Smooth muscle cell (in vitro differentiated cells): ENCODE measurements at regions not wholly inside any gene's neighbourhood (a gene's known extent, or its start where the extent isn't known, plus 50 kb on each side); places are given as distances from the start of the nearest gene placed in this dataset.

Source experiments
- DNase-seq: peaks from one replicate; lab custom pipeline; 2025; ENCODE audit not compliant: unreplicated experiment; lab: John Stamatoyannopoulos, UW
- H2AFZ ChIP-seq: fragments of 200-600 bp; sonication (generic); 2 replicates; pipeline ENCODE4 v1.6.0; 2016; ENCODE audit warnings: antibody characterized with exemption, low read depth, mild to moderate bottlenecking
- H3F3A ChIP-seq: fragments of 200-600 bp; sonication (generic); 2 replicates; pipeline ENCODE4 v1.6.0; 2017; ENCODE audit warnings: antibody characterized with exemption, low read depth
- H3K27ac ChIP-seq: fragments of 200-600 bp; sonication (generic); 2 replicates; pipeline ENCODE4 v1.5.1; 2016; ENCODE audit warnings: low read depth, mild to moderate bottlenecking
- H3K27me3 ChIP-seq: fragments of 200-600 bp; sonication (generic); 2 replicates; pipeline ENCODE4 v1.6.1; 2016; ENCODE audit warnings: low read depth, mild to moderate bottlenecking
- H3K36me3 ChIP-seq: fragments of 200-600 bp; sonication (generic); 2 replicates; pipeline ENCODE4 v1.5.1; 2016; ENCODE audit warnings: low read depth
- H3K4me1 ChIP-seq: fragments of 200-600 bp; sonication (generic); 2 replicates; pipeline ENCODE4 v1.5.1; 2016; ENCODE audit warnings: low read depth
- H3K4me2 ChIP-seq: fragments of 200-600 bp; sonication (generic); 2 replicates; pipeline ENCODE4 v1.6.0; 2016; ENCODE audit warnings: mild to moderate bottlenecking
- H3K4me3 ChIP-seq: fragments of 200-600 bp; sonication (generic); 2 replicates; pipeline ENCODE4 v1.5.1; 2016; ENCODE audit warnings: mild to moderate bottlenecking
- H3K79me2 ChIP-seq: fragments of 200-600 bp; sonication (generic); 2 replicates; pipeline ENCODE4 v1.6.0; 2016; ENCODE audit warnings: low read depth, mild to moderate bottlenecking
- H3K9ac ChIP-seq: fragments of 200-600 bp; sonication (generic); 2 replicates; pipeline ENCODE4 v1.6.0; 2016; ENCODE audit warnings: low read depth
- H3K9me3 ChIP-seq: fragments of 200-600 bp; sonication (generic); replicated peaks from 2 replicates; pipeline ENCODE4 v1.5.1; 2016; ENCODE audit warnings: low read depth
- H4K20me1 ChIP-seq: fragments of 200-600 bp; sonication (generic); 2 replicates; pipeline ENCODE4 v1.6.0; 2016; ENCODE audit warnings: low read depth
- WGBS: methylation state at CpG from one replicate; pipeline ENCODE4 v1.1.7; 2016; ENCODE audit warnings: low lambda C conversion rate; 5-methylcytosine and 5-hydroxymethylcytosine counted together
- TF ChIP-seq, protein P1 (sequence below): fragments of 200-600 bp; sonication (generic); IDR thresholded peaks from 2 replicates; pipeline ENCODE4 v1.5.1; 2017; ENCODE audit warnings: borderline replicate concordance, mild to moderate bottlenecking, antibody characterized with exemption; ENCODE audit not compliant: insufficient read depth, poor library complexity, severe bottlenecking

GRCh38 chr17:74020522-74020921 is 183.0 kb upstream of the RPL38 start:
- whole genome bisulfite sequencing = 87% methylated on average over 3 of the region's 3 CpGs
- Histone ChIP-seq H3K27ac (no peak overlapping the region), H3F3A (no peaks in the 10 kb centered on the region), H3K9ac (no peak overlapping the region), H4K20me1 (no peaks in the 10 kb centered on the region), H3K79me2 (no peaks in the 10 kb centered on the region), H3K4me3 (no peak overlapping the region), H3K36me3 (no peaks in the 10 kb centered on the region), H3K4me2 (no peak overlapping the region), H3K9me3 (no peaks in the 10 kb centered on the region), H3K4me1 (peaks cover 18% of the 10 kb centered on the region), H2AFZ (no peak overlapping the region), H3K27me3 (no peaks in the 10 kb centered on the region)
- DNase-seq = no peak
- TF ChIP-seq, protein P1, sequence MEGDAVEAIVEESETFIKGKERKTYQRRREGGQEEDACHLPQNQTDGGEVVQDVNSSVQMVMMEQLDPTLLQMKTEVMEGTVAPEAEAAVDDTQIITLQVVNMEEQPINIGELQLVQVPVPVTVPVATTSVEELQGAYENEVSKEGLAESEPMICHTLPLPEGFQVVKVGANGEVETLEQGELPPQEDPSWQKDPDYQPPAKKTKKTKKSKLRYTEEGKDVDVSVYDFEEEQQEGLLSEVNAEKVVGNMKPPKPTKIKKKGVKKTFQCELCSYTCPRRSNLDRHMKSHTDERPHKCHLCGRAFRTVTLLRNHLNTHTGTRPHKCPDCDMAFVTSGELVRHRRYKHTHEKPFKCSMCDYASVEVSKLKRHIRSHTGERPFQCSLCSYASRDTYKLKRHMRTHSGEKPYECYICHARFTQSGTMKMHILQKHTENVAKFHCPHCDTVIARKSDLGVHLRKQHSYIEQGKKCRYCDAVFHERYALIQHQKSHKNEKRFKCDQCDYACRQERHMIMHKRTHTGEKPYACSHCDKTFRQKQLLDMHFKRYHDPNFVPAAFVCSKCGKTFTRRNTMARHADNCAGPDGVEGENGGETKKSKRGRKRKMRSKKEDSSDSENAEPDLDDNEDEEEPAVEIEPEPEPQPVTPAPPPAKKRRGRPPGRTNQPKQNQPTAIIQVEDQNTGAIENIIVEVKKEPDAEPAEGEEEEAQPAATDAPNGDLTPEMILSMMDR = no peak

GRCh38 chr17:74024871-74025531 is 178.5 kb upstream of the RPL38 start:
- WGBS = 33% methylated on average over 9 of the region's 10 CpGs
- no peaks in the 10 kb centered on the region for H4K20me1 ChIP-seq

GRCh38 chr17:74027444-74027843 is 176.0 kb upstream of the RPL38 start:
- Histone ChIP-seq H3K9me3 (no peaks in the 10 kb centered on the region), H3F3A (no peaks in the 10 kb centered on the region), H3K9ac (no peak overlapping the region), H3K4me2 (no peak overlapping the region), H3K36me3 (no peaks in the 10 kb centered on the region), H2AFZ (no peak overlapping the region), H3K27me3 (peaks cover 16% of the 10 kb centered on the region), H3K4me1 (peaks cover 6% of the 10 kb centered on the region), H3K27ac (no peak overlapping the region), H3K79me2 (no peaks in the 10 kb centered on the region), H3K4me3 (no peak overlapping the region), H4K20me1 (no peaks in the 10 kb centered on the region)
- DNase-seq = no peak
- TF ChIP-seq, protein P1 = no peak
- 50% methylated on average over 1 of the region's 1 CpG for WGBS

More at GRCh38 chr17:74024871-74025531, 178.5 kb upstream of the RPL38 start:
- peaks cover 6% of the 10 kb centered on the region for H3K4me1 ChIP-seq
- H3K79me2 ChIP-seq = no peaks in the 10 kb centered on the region
- no peaks in the 10 kb centered on the region for H3K27me3 ChIP-seq
- H3K4me3 ChIP-seq = no peak overlapping the region
- no peak overlapping the region for H2AFZ ChIP-seq
- no peak overlapping the region for H3K4me2 ChIP-seq
- no peaks in the 10 kb centered on the region for H3K9me3 ChIP-seq
- H3K36me3 ChIP-seq = no peaks in the 10 kb centered on the region
- H3K27ac ChIP-seq = no peak overlapping the region
- TF ChIP-seq, protein P1 = no peak
- DNase-seq = no peak
- no peak overlapping the region for H3K9ac ChIP-seq
- no peaks in the 10 kb centered on the region for H3F3A ChIP-seq

- Histone ChIP-seq H3F3A (no peaks in the 10 kb centered on the region), H3K27ac (no peak overlapping the region), H3K36me3 (no peaks in the 10 kb centered on the region), H3K4me3 (no peak overlapping the region), H3K79me2 (no peaks in the 10 kb centered on the region), H3K4me2 (no peak overlapping the region), H3K27me3 (peaks cover 27% of the 10 kb centered on the region), H3K9ac (no peak overlapping the region), H3K9me3 (no peaks in the 10 kb centered on the region), H2AFZ (no peak overlapping the region), H4K20me1 (no peaks in the 10 kb centered on the region), H3K4me1 (peaks cover 6% of the 10 kb centered on the region)
- TF ChIP-seq, protein P1 = no peak
- 87% methylated on average over 18 of the region's 18 CpGs for WGBS
- DNase-seq = no peak
Measured at GRCh38 chr17:74028354-74029116, 174.9 kb upstream of the RPL38 start.
